Lung (tissue), 11 donors: ENCODE measurements at regions not wholly inside any gene's neighbourhood (a gene's known extent, or its start where the extent isn't known, plus 50 kb on each side); places are given as distances from the start of the nearest gene placed in this dataset.

ENCODE experiments used
- ATAC-seq: fragments of 200-7000 bp; cut with Tn5 transposase; one replicate; pipeline ENCODE4 v1.9.1; 2020; ENCODE audit warnings: moderate number of reproducible peaks; ENCODE audit not compliant: insufficient read depth, low FRiP score
- DNase-seq, 3 donors: peaks; one replicate each; pipeline ENCODE4 v3.0.0-alpha.2; 2013 to 2017
- H3K27ac ChIP-seq, 2 donors: one replicate each; pipeline ENCODE4 v1.5.1; 2013; ENCODE audit warnings: mild to moderate bottlenecking in 2 of 2, moderate library complexity in 2 of 2, control low read depth in 1 of 2, inconsistent platforms in 1 of 2, low read depth in 1 of 2, low read length in 1 of 2
- H3K27me3 ChIP-seq, 3 donors: one replicate each; pipeline ENCODE4 v1.5.1; 2013; ENCODE audit warnings: low read length in 2 of 3; ENCODE audit not compliant: control insufficient read depth in 3 of 3, insufficient read depth in 3 of 3
- H3K36me3 ChIP-seq, 4 donors: one replicate each; pipeline ENCODE4 v1.5.1; 2013; ENCODE audit warnings: low read length in 4 of 4, mild to moderate bottlenecking in 1 of 4, moderate library complexity in 1 of 4; ENCODE audit not compliant: control insufficient read depth in 4 of 4, insufficient read depth in 4 of 4
- H3K4me1 ChIP-seq, 5 donors: one replicate each; pipeline ENCODE4 v1.5.1; 2013; ENCODE audit warnings: low read length in 5 of 5, mild to moderate bottlenecking in 2 of 5, moderate library complexity in 1 of 5; ENCODE audit not compliant: control insufficient read depth in 5 of 5, insufficient read depth in 5 of 5
- H3K4me3 ChIP-seq: one replicate; pipeline ENCODE4 v1.5.1; 2013; ENCODE audit warnings: mild to moderate bottlenecking, control low read depth, moderate library complexity
- H3K9ac ChIP-seq, 2 donors: one replicate each; pipeline ENCODE4 v1.5.1; 2013; ENCODE audit warnings: low read length in 2 of 2, control low read depth in 1 of 2; ENCODE audit not compliant: insufficient read depth in 1 of 2
- H3K9me3 ChIP-seq, 4 donors: one replicate each; pipeline ENCODE4 v1.5.1; 2013; ENCODE audit warnings: low read length in 3 of 4, mild to moderate bottlenecking in 1 of 4, moderate library complexity in 1 of 4; ENCODE audit not compliant: control insufficient read depth in 4 of 4, insufficient read depth in 3 of 4
- CTCF ChIP-seq: IDR thresholded peaks from 2 replicates; pipeline ENCODE4 v1.5.1; 2012; ENCODE audit warnings: mild to moderate bottlenecking; ENCODE audit errors: control extremely low read depth, extremely low read depth
- WGBS, 2 donors: extraction: QIAGEN DNeasy Blood & Tissue Kit; methylation state at CpG; one replicate each; pipeline ENCODE4 v1.1.7; 2013; 5-methylcytosine and 5-hydroxymethylcytosine counted together
- donor health status: control.
- donor health status: control.
- donor health status: Bipolar disorder and iron deficiency.
- donor health status: healthy.
- donor health status: DM: yes; HTN: yes; CAD: no.

- no peaks in the 10 kb centered on the region for H3K36me3 ChIP-seq
- TF ChIP-seq CTCF = no peak
- H3K9ac ChIP-seq = no peak overlapping the region
- H3K9me3 ChIP-seq = no peaks in the 10 kb centered on the region
- H3K4me3 ChIP-seq = no peak overlapping the region
- no peaks in the 10 kb centered on the region for H3K27me3 ChIP-seq
- no peak for ATAC-seq
- 85 to 86% methylated on average over 1 of the region's 1 CpG for WGBS, 2 donors
- no peak overlapping the region for H3K27ac ChIP-seq
- H3K4me1 ChIP-seq = no peaks in the 10 kb centered on the region
- DNase-seq = no peak
Measured at GRCh38 chr14:58707949-58708348, 70.2 kb downstream of the DACT1 start.

- no peak for TF ChIP-seq CTCF
- no peaks in the 10 kb centered on the region for H3K9me3 ChIP-seq
- H3K9ac ChIP-seq = no peak overlapping the region
- 37 to 48% methylated on average over 2 of the region's 2 CpGs for WGBS, 2 donors
- H3K27ac ChIP-seq = no peak overlapping the region
- H3K4me1 ChIP-seq = no peaks in the 10 kb centered on the region
- DNase-seq (no peak), ATAC-seq (no peak)
- no peak overlapping the region for H3K4me3 ChIP-seq
- no peaks in the 10 kb centered on the region for H3K27me3 ChIP-seq
- H3K36me3 ChIP-seq = no peaks in the 10 kb centered on the region
Measured at GRCh38 chr14:58709949-58710348, 72.2 kb downstream of the DACT1 start.

GRCh38 chr14:58711382-58711781 lies 73.6 kb downstream of the DACT1 start:
- no peaks in the 10 kb centered on the region for H3K27me3 ChIP-seq
- no peak overlapping the region for H3K27ac ChIP-seq
- H3K4me3 ChIP-seq = no peak overlapping the region
- no peaks in the 10 kb centered on the region for H3K9me3 ChIP-seq
- ATAC-seq (no peak), DNase-seq (no peak)
- no peaks in the 10 kb centered on the region for H3K36me3 ChIP-seq
- no peak overlapping the region for H3K9ac ChIP-seq
- H3K4me1 ChIP-seq = peaks cover 0 to 4% (median 0%) of the 10 kb centered on the region in 5 donors
- WGBS, 2 donors = 99% methylated on average over 3 of the region's 3 CpGs
- no peak for TF ChIP-seq CTCF

GRCh38 chr14:58712357-58712756 lies 74.6 kb downstream of the DACT1 start:
- Histone ChIP-seq H3K4me3 (no peak overlapping the region), H3K27me3 (no peaks in the 10 kb centered on the region), H3K9ac (no peak overlapping the region), H3K9me3 (no peaks in the 10 kb centered on the region), H3K36me3 (no peaks in the 10 kb centered on the region), H3K27ac (no peak overlapping the region), H3K4me1 (peaks cover 0 to 13% (median 7%) of the 10 kb centered on the region in 5 donors)
- no peak for ATAC-seq
- WGBS, 2 donors = 80 to 95% methylated on average over 6 of the region's 6 CpGs
- TF ChIP-seq CTCF = no peak
- DNase-seq = no peak
